RPMI8226 (cell line): ENCODE measurements at regions not wholly inside any gene's neighbourhood (a gene's known extent, or its start where the extent isn't known, plus 50 kb on each side); places are given as distances from the start of the nearest gene placed in this dataset.

Source experiments
- DNase-seq: peaks from one replicate; pipeline ENCODE4 v3.0.0-alpha.2; 2015

- DNase-seq, result no peak
Measured at GRCh38 chr9:135240871-135241311, 153.4 kb downstream of the OLFM1 start.

- DNase-seq, result peak; percentile 63
Measured at GRCh38 chr9:135241381-135242048, 154.0 kb downstream of the OLFM1 start.

GRCh38 chr9:135242049-135242396 lies 154.6 kb downstream of the OLFM1 start:
- no peak for DNase-seq

GRCh38 chr9:135242406-135242805 lies 154.9 kb downstream of the OLFM1 start:
- DNase-seq, result no peak

GRCh38 chr9:135243201-135244190 lies 156.0 kb downstream of the OLFM1 start:
- DNase-seq, result no peak

- peak; percentile 30 for DNase-seq
Measured at GRCh38 chr9:135244271-135245221, 157.1 kb downstream of the OLFM1 start.

GRCh38 chr9:135245482-135246247 lies 158.2 kb downstream of the OLFM1 start:
- DNase-seq, result no peak

- no peak for DNase-seq
Measured at GRCh38 chr9:135246248-135247205, 159.1 kb downstream of the OLFM1 start.

GRCh38 chr9:135247227-135247930 lies 159.9 kb downstream of the OLFM1 start:
- no peak for DNase-seq

GRCh38 chr9:135248111-135248510 lies 160.6 kb downstream of the OLFM1 start:
- DNase-seq, result peak; percentile 51

- DNase-seq, result no peak
Measured at GRCh38 chr9:135248721-135249120, 161.3 kb downstream of the OLFM1 start.

- DNase-seq, result no peak
Measured at GRCh38 chr9:135249191-135249590, 161.7 kb downstream of the OLFM1 start.

- DNase-seq, result no peak
Measured at GRCh38 chr9:135249711-135250110, 162.2 kb downstream of the OLFM1 start.

- no peak for DNase-seq
Measured at GRCh38 chr9:135251331-135251761, 163.9 kb downstream of the OLFM1 start.

GRCh38 chr9:135251996-135252760 lies 164.7 kb downstream of the OLFM1 start:
- no peak for DNase-seq

GRCh38 chr9:135252980-135253304 lies 165.5 kb downstream of the OLFM1 start:
- DNase-seq, result no peak

GRCh38 chr9:135253305-135254004 lies 166.0 kb downstream of the OLFM1 start:
- peak; percentile 58 for DNase-seq

- no peak for DNase-seq
Measured at GRCh38 chr9:135254176-135255032, 166.9 kb downstream of the OLFM1 start.
